Aorta (tissue), 5 donors: ENCODE measurements at regions not wholly inside any gene's neighbourhood (a gene's known extent, or its start where the extent isn't known, plus 50 kb on each side); places are given as distances from the start of the nearest gene placed in this dataset.
A peak's percentile ranks its signal among the peaks of the same experiment; 100 is the strongest.

Source experiments
- ATAC-seq: fragments of 200-7000 bp; cut with Tn5 transposase; one replicate; pipeline ENCODE4 v1.9.1; 2022; ENCODE audit warnings: moderate library complexity; ENCODE audit not compliant: low FRiP score
- DNase-seq, 2 donors: peaks; one replicate each; pipeline ENCODE4 v3.0.0-alpha.2; 2020
- H3K27ac ChIP-seq, 2 donors: one replicate each; pipeline ENCODE4 v1.5.1; 2013; ENCODE audit warnings: low read length in 2 of 2, mild to moderate bottlenecking in 2 of 2, moderate library complexity in 2 of 2, control low read depth in 1 of 2, inconsistent platforms in 1 of 2, low read depth in 1 of 2
- H3K27me3 ChIP-seq, 2 donors: one replicate each; pipeline ENCODE4 v1.6.1; 2013; ENCODE audit warnings: control low read depth in 1 of 2, low read length in 1 of 2, mild to moderate bottlenecking in 1 of 2, moderate library complexity in 1 of 2; ENCODE audit not compliant: insufficient read depth in 2 of 2, control insufficient read depth in 1 of 2
- H3K36me3 ChIP-seq, 2 donors: one replicate each; pipeline ENCODE4 v1.6.1; 2013; ENCODE audit warnings: control low read depth in 1 of 2, low read length in 1 of 2, mild to moderate bottlenecking in 1 of 2; ENCODE audit not compliant: insufficient read depth in 2 of 2, control insufficient read depth in 1 of 2
- H3K4me1 ChIP-seq, 2 donors: one replicate each; pipeline ENCODE4 v1.6.1; 2013; ENCODE audit warnings: low read length in 2 of 2, control low read depth in 1 of 2, mild to moderate bottlenecking in 1 of 2, moderate library complexity in 1 of 2; ENCODE audit not compliant: insufficient read depth in 2 of 2, control insufficient read depth in 1 of 2
- H3K4me3 ChIP-seq, 2 donors: one replicate each; pipeline ENCODE4 v1.5.1; 2013; ENCODE audit warnings: low read length in 2 of 2, control low read depth in 1 of 2, mild to moderate bottlenecking in 1 of 2
- H3K9me3 ChIP-seq: one replicate; pipeline ENCODE4 v1.6.1; 2013; ENCODE audit warnings: mild to moderate bottlenecking, low read length; ENCODE audit not compliant: control insufficient read depth
- WGBS, 2 donors: extraction: QIAGEN DNeasy Blood & Tissue Kit; methylation state at CpG; one replicate each; pipeline ENCODE4 v1.1.7; 2013; 5-methylcytosine and 5-hydroxymethylcytosine counted together
- intact Hi-C, 2 donors: fragments of 100-400 bp; cut with DNase I; formaldehyde crosslinking; loops; one replicate each; pipeline versions ENCODE4 v1.14.2 to v1.15.0; 2022
- donor health status: healthy with polysubstance abuse.
- donor health status: Bipolar disorder and iron deficiency.
- donor health status: DM: no; HTN: no; CAD: no.
- donor health status: DM: no; HTN: no; CAD: no.
- donor health status: DM: yes; HTN: yes; CAD: no.

- ATAC-seq: no peak
- Histone ChIP-seq H3K36me3 (no peaks in the 10 kb centered on the region), H3K4me3 (no peak overlapping the region), H3K9me3 (no peaks in the 10 kb centered on the region), H3K27ac (no peak overlapping the region), H3K4me1 (no peaks in the 10 kb centered on the region), H3K27me3 (no peaks in the 10 kb centered on the region)
- whole genome bisulfite sequencing, 2 donors: 94 to 95% methylated on average over 2 of the region's 2 CpGs
- DNase-seq: no peak
- intact Hi-C loops: no loop called here
These were observed 225.1 kb upstream of the MPPED2 start for GRCh38 chr11:30811226-30811755.

GRCh38 chr11:30810116-30810515 is 224.0 kb upstream of the MPPED2 start:
- H3K27ac ChIP-seq: no peak overlapping the region
- intact Hi-C loops: no loop called here
- 48 to 50% methylated on average over 2 of the region's 2 CpGs for WGBS, 2 donors

GRCh38 chr11:30801357-30801756 is 215.2 kb upstream of the MPPED2 start:
- 51 to 57% methylated on average over 4 of the region's 4 CpGs for WGBS, 2 donors
- Histone ChIP-seq H3K27ac (no peak overlapping the region), H3K4me1 (no peaks in the 10 kb centered on the region), H3K9me3 (peaks cover 2% of the 10 kb centered on the region), H3K4me3 (no peak overlapping the region), H3K36me3 (no peaks in the 10 kb centered on the region), H3K27me3 (no peaks in the 10 kb centered on the region)
- no peak for DNase-seq
- intact Hi-C loops: no loop called here
- ATAC-seq: no peak

More at GRCh38 chr11:30810116-30810515, 224.0 kb upstream of the MPPED2 start:
- H3K27me3 ChIP-seq: no peaks in the 10 kb centered on the region
- H3K4me3 ChIP-seq: no peak overlapping the region
- ATAC-seq: no peak
- no peak for DNase-seq
- H3K9me3 ChIP-seq: no peaks in the 10 kb centered on the region
- no peaks in the 10 kb centered on the region for H3K36me3 ChIP-seq
- no peaks in the 10 kb centered on the region for H3K4me1 ChIP-seq

- intact Hi-C loops: no loop called here
- Histone ChIP-seq H3K4me3 (no peak overlapping the region), H3K9me3 (peaks cover 2% of the 10 kb centered on the region), H3K36me3 (no peaks in the 10 kb centered on the region), H3K27me3 (no peaks in the 10 kb centered on the region), H3K27ac (no peak overlapping the region), H3K4me1 (no peaks in the 10 kb centered on the region)
- no peak for DNase-seq
- no peak for ATAC-seq
These were observed 214.8 kb upstream of the MPPED2 start for GRCh38 chr11:30800904-30801303.

GRCh38 chr11:30798547-30799236 is 212.5 kb upstream of the MPPED2 start:
- no peaks in the 10 kb centered on the region for H3K36me3 ChIP-seq
- 95 to 98% methylated on average over 3 of the region's 3 CpGs for WGBS, 2 donors
- no peaks in the 10 kb centered on the region for H3K27me3 ChIP-seq
- intact Hi-C loops: no loop called here
- no peaks in the 10 kb centered on the region for H3K4me1 ChIP-seq
- no peak overlapping the region for H3K4me3 ChIP-seq
- DNase-seq (no peak), ATAC-seq (no peak)
- no peak overlapping the region for H3K27ac ChIP-seq
- H3K9me3 ChIP-seq: peaks cover 2% of the 10 kb centered on the region

GRCh38 chr11:30789270-30789669 is 203.1 kb upstream of the MPPED2 start:
- Histone ChIP-seq H3K9me3 (no peaks in the 10 kb centered on the region), H3K27me3 (no peaks in the 10 kb centered on the region), H3K36me3 (no peaks in the 10 kb centered on the region), H3K4me1 (peaks cover 3 to 5% of the 10 kb centered on the region in 2 donors), H3K27ac (no peak overlapping the region), H3K4me3 (no peak overlapping the region)
- WGBS, 2 donors: 31 to 37% methylated on average over 4 of the region's 4 CpGs
- no peak for ATAC-seq
- DNase-seq: no peak
- intact Hi-C loops: no loop called here

- intact Hi-C loops: no loop called here
- H3K27me3 ChIP-seq: no peaks in the 10 kb centered on the region
These were observed 202.7 kb upstream of the MPPED2 start for GRCh38 chr11:30788849-30789248.

GRCh38 chr11:30786256-30787110 is 200.3 kb upstream of the MPPED2 start:
- Histone ChIP-seq H3K27me3 (no peaks in the 10 kb centered on the region), H3K4me1 (peaks cover 3 to 5% of the 10 kb centered on the region in 2 donors), H3K27ac (no peak overlapping the region), H3K36me3 (no peaks in the 10 kb centered on the region), H3K9me3 (no peaks in the 10 kb centered on the region), H3K4me3 (no peak overlapping the region)
- ATAC-seq: peak; percentile 44
- WGBS, 2 donors: 3 to 7% methylated on average over 4 of the region's 4 CpGs
- no peak for DNase-seq
- intact Hi-C loops: no loop called here

More at GRCh38 chr11:30788849-30789248, 202.7 kb upstream of the MPPED2 start:
- Histone ChIP-seq H3K4me1 (peaks cover 3 to 5% of the 10 kb centered on the region in 2 donors), H3K9me3 (no peaks in the 10 kb centered on the region), H3K36me3 (no peaks in the 10 kb centered on the region), H3K4me3 (no peak overlapping the region), H3K27ac (no peak overlapping the region)
- 89 to 93% methylated on average over 2 of the region's 2 CpGs for WGBS, 2 donors
- DNase-seq (no peak), ATAC-seq (no peak)
